Muscle of leg (tissue), 3 donors: ENCODE measurements at regions not wholly inside any gene's neighbourhood (a gene's known extent, or its start where the extent isn't known, plus 50 kb on each side); places are given as distances from the start of the nearest gene placed in this dataset.

Experiments used
- DNase-seq: peaks from one replicate; pipeline ENCODE4 v3.0.0; 2013
- H3K27ac ChIP-seq: one replicate; pipeline ENCODE4 v1.5.1; 2013; ENCODE audit warnings: mild to moderate bottlenecking, low read length, control low read depth
- H3K27me3 ChIP-seq: one replicate; pipeline ENCODE4 v1.6.1; 2013; ENCODE audit warnings: low read length; ENCODE audit not compliant: control insufficient read depth, insufficient read depth
- H3K36me3 ChIP-seq: one replicate; pipeline ENCODE4 v1.6.1; 2013; ENCODE audit warnings: low read length; ENCODE audit not compliant: control insufficient read depth, insufficient read depth
- H3K4me1 ChIP-seq: one replicate; pipeline ENCODE4 v1.6.1; 2013; ENCODE audit warnings: low read length; ENCODE audit not compliant: control insufficient read depth, insufficient read depth
- H3K4me3 ChIP-seq: one replicate; pipeline ENCODE4 v1.5.1; 2013; ENCODE audit warnings: low read length, control low read depth
- H3K9me3 ChIP-seq: replicated peaks from 2 replicates; pipeline ENCODE4 v1.6.1; 2013; ENCODE audit warnings: low read depth, low read length; ENCODE audit not compliant: control insufficient read depth
- WGBS: methylation state at CpG from one replicate; pipeline ENCODE4 v1.1.5; 2013; ENCODE audit warnings: missing lambda C conversion rate; ENCODE audit not compliant: insufficient coverage; 5-methylcytosine and 5-hydroxymethylcytosine counted together

DNA sequence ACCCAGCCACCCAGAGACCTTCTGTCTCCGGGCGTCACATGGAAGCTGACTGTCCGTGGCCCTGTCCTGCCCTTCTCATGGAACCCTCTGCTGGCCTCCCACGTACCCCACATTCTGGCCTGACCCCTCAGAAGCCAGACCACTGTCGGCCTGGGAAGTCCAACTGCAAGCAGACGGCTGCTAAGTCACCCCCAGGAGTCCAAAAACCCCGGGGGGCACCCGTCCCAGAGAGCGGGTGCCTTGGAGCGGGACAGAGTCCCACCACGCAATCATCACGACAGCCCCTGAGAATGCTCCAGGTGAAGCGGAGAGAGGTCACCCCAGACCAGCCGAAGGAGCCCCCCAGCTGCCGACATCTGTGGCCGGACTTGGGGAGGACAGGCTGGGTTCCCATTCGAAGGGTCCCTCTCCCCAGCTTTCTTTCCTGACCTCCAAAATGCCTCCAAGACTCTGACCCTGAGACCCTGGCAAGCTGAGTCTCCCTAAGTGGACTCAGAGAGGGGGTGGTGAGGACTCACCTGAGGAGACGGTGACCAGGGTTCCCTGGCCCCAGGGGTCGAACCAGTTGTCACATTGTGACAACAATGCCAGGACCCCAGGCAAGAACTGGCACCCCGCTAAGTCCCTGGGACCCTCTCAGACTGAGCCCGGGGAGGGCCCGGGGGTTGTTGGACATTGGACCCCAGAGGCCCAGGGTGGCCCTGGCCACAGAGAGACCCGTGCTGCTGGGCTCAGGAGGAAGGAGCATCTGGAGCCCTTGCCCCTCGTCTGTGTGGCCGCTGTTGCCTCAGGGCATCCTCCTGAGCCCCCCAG is 337.1 kb downstream of the TMEM121 start:
- no peaks in the 10 kb centered on the region for H3K4me1 ChIP-seq
- H3K36me3 ChIP-seq, result no peaks in the 10 kb centered on the region
- DNase-seq, result no peak
- WGBS, result 85% methylated on average over 19 of the region's 25 CpGs
- H3K4me3 ChIP-seq, result no peak overlapping the region
- no peaks in the 10 kb centered on the region for H3K27me3 ChIP-seq
- H3K27ac ChIP-seq, result no peak overlapping the region
- peaks cover 64% of the 10 kb centered on the region for H3K9me3 ChIP-seq

DNA sequence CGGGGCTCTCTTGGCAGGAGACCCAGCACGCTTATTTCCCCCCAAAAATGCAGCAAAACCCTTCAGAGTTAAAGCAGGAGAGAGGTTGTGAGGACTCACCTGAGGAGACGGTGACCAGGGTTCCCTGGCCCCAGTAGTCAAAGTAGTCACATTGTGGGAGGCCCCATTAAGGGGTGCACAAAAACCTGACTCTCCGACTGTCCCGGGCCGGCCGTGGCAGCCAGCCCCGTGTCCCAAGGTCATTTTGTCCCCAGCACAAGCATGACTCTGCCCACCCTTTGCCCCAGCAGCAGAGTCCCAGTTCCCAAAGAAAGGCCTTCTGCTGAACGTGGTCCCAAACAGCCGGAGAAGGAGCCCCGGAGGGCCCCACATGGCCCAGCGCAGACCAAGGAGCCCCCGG is 337.7 kb downstream of the TMEM121 start:
- Histone ChIP-seq H3K4me3 (no peak overlapping the region), H3K4me1 (no peaks in the 10 kb centered on the region), H3K27me3 (no peaks in the 10 kb centered on the region), H3K27ac (no peak overlapping the region), H3K9me3 (peaks cover 62% of the 10 kb centered on the region), H3K36me3 (no peaks in the 10 kb centered on the region)
- DNase-seq, result no peak
- 91% methylated on average over 9 of the region's 13 CpGs for WGBS

DNA sequence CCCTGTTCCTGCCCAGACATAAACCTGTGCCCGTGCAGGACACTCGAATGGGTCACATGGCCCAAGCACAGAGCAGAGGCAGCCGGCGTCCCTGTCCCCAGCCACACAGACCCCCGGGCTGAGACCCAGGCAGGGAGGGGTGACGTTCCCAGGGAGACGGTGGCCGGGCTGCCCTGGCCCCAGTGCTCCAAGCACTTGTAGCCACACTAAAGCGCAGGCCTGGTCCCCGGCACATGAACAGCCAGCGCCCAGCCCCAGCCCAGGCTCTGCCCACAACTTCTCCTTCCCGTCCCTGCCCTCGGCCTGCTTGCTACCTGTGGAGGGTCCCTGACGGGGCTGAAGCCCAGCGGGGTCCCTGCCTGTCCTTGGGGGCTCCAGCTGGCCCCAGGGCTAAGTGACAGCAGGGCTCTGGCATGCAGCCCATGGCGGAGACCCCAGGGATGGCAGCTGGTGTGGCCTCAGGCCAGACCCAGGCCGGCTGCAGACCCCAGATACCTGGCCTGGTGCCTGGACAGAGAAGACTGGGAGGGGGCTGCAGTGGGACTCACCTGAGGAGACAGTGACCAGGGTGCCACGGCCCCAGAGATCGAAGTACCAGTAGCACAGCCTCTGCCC is 338.4 kb downstream of the TMEM121 start:
- H3K4me1 ChIP-seq, result no peaks in the 10 kb centered on the region
- no peak overlapping the region for H3K27ac ChIP-seq
- no peaks in the 10 kb centered on the region for H3K36me3 ChIP-seq
- H3K4me3 ChIP-seq, result no peak overlapping the region
- H3K27me3 ChIP-seq, result no peaks in the 10 kb centered on the region
- 92% methylated on average over 17 of the region's 19 CpGs for WGBS
- H3K9me3 ChIP-seq, result peaks cover 58% of the 10 kb centered on the region
- no peak for DNase-seq

DNA sequence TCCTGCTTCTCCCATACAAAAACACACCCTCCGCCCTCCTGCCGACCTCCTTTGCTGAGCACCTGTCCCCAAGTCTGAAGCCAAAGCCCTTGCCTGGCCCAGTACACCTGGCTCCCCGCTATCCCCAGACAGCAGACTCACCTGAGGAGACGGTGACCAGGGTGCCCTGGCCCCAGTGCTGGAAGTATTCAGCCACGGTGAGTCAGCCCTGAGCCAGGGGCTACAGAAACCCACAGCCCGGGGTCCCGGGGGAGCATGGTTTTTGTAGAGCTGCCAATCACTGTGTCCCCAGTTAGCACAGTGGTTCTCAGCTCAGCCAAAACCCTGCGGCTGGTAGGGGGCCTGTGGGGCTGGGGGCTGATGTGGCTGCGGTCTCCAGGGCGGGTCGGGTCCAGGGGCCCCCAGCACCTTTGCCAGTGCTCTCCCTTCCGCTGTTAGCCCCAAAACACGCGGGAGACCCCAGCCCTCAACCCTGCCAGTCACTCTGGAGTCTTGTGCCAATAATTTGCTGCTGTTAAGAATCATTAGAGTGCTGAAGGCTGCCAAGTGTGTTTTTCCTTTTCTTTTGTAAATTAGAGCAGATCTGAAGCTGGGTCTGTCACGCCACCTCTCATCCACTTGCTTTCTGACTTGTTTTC is 339.0 kb downstream of the TMEM121 start:
- Histone ChIP-seq H3K27ac (no peak overlapping the region), H3K4me3 (no peak overlapping the region), H3K9me3 (peaks cover 54% of the 10 kb centered on the region), H3K4me1 (no peaks in the 10 kb centered on the region), H3K27me3 (no peaks in the 10 kb centered on the region), H3K36me3 (no peaks in the 10 kb centered on the region)
- no peak for DNase-seq
- WGBS, result 88% methylated on average over 8 of the region's 15 CpGs

DNA sequence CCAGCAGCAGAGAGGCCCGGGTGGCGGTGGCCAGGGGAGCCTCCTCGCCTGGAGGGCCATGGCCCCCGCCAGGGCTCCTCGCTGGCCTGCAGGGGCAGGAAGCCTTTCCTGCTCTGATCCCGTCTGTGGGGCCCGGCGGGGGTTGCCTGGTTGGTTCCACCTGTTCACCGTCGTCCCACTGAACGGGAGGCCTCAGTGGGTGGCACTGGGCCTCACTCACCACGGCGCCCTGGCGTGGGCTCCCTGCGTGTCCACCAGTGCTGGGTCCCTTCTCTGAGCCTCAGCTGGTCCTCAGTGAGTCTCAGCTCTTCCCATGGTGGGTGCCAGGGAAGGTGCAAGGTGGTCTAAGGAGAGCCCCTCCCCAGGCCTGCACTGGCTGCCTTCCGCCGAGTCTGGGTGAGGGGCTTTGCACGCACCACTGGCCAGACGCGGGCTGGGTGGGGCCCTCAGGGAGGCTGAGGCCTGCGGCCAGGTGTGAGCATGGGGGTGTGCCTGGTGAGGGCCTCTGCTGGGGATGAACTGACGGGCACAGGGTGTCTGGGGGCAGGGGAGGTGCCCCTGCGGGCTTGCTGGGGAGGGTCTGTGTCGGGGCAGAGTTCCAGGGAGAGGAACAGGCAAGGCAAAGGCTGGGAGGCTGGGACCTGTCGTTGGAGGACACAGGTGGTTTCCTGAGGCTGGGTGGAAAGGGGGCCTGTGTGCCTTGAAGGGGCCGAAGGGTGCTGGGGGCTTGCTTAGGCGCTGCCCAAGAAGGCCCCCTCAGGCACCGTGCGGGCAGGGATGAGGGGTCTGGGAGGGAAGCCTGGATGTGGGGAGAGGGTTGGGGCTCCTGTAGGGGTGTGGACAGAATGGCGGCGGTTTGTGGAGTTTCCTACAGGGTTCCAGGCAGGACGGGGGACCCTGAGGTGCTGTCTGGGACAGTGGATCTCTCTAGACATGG is 339.8 kb downstream of the TMEM121 start:
- no peak for DNase-seq
- H3K27me3 ChIP-seq, result no peaks in the 10 kb centered on the region
- WGBS, result 87% methylated on average over 32 of the region's 32 CpGs

DNA sequence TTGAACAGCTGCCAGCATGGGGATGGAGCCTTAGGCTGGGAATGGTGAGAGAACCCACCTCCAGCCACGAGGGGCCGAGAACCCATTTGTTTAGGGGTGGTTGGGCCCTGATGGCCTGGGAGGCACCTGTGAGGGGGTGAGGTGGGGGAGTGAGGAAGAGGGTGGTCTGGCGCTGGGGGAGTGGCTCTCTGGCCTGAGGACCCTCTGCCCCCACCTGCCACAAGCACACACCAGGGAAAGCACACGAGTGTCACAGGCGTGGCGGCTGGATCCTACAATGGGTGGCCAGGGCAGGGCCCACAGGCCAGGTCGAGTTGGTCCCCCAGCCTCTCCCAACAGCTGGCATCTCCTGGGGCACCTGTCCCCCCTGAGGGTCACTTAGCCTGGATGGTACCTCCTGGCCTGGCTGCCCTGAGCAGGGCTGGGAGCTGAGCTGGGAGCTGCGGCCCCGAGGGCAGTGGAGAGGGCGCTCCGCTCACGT is 340.5 kb downstream of the TMEM121 start:
- H3K9me3 ChIP-seq, result peaks cover 48% of the 10 kb centered on the region
- no peak overlapping the region for H3K4me3 ChIP-seq
- WGBS, result 80% methylated on average over 5 of the region's 12 CpGs

More for the DNA sequence above, 339.8 kb downstream of the TMEM121 start:
- H3K9me3 ChIP-seq, result peaks cover 50% of the 10 kb centered on the region
- no peak overlapping the region for H3K27ac ChIP-seq
- no peaks in the 10 kb centered on the region for H3K4me1 ChIP-seq
- H3K36me3 ChIP-seq, result no peaks in the 10 kb centered on the region
- H3K4me3 ChIP-seq, result no peak overlapping the region

DNA sequence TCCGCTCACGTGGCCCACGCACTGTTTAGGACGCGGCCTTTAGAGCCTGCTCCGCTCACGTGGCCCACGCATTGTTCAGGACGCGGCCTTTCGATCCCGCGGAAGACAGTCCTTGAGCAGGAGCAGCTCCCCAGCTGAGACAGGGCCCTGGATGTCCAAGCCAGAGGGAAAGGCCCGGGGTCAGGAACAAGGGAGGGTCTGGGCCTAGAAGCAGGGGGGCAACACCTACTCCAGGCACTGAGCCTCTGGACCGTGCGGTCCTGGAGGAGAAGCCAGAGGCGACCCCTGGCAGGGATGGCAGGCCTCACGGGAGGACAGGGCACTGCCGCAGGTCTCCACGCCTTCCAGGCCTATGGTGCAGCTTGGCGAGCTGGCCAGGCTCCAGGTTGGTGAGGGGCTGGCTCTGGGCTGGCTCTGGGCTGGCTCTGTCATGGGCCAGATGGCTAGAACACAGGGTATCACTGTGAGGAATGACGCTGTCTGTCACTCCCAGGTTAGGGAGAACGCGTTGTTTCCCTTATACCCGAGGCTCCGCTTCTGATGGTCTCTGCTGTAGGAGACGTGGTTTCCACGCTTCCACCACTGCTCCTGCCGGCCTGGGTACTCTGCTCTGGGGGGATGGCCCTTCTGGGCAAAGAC is 341.7 kb downstream of the TMEM121 start:
- H3K27ac ChIP-seq, result no peak overlapping the region
- H3K27me3 ChIP-seq, result no peaks in the 10 kb centered on the region
- no peak overlapping the region for H3K4me3 ChIP-seq
- no peaks in the 10 kb centered on the region for H3K36me3 ChIP-seq
- H3K4me1 ChIP-seq, result no peaks in the 10 kb centered on the region
- peaks cover 43% of the 10 kb centered on the region for H3K9me3 ChIP-seq
- WGBS, result 90% methylated on average over 24 of the region's 29 CpGs
- no peak for DNase-seq

More for the DNA sequence above, 340.5 kb downstream of the TMEM121 start:
- no peaks in the 10 kb centered on the region for H3K4me1 ChIP-seq
- no peak for DNase-seq
- no peaks in the 10 kb centered on the region for H3K36me3 ChIP-seq
- H3K27ac ChIP-seq, result no peak overlapping the region
- H3K27me3 ChIP-seq, result no peaks in the 10 kb centered on the region

DNA sequence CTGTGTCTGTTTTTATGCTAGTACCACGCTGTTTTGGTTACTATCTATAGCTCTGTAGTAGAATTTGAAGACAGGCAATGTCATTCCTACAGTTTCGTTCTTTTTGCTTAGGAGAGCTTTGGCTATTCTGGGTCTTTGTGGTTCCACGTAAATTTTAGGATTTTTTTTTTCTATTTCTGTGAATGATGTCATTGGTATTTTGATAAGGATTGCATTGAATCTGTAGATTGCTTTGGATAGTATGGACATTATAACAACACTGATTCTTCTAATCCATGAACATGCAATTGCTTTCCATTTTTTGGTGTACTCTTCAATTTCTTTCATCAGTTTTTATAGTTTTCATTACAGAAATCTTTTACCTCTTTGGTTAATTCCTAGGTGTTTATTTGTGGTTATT is 345.2 kb downstream of the TMEM121 start:
- Histone ChIP-seq H3K9me3 (peaks cover 14% of the 10 kb centered on the region), H3K27ac (no peak overlapping the region), H3K36me3 (no peaks in the 10 kb centered on the region), H3K4me3 (no peak overlapping the region), H3K4me1 (no peaks in the 10 kb centered on the region), H3K27me3 (no peaks in the 10 kb centered on the region)
- DNase-seq, result no peak
- 20% methylated on average over 1 of the region's 3 CpGs for WGBS

DNA sequence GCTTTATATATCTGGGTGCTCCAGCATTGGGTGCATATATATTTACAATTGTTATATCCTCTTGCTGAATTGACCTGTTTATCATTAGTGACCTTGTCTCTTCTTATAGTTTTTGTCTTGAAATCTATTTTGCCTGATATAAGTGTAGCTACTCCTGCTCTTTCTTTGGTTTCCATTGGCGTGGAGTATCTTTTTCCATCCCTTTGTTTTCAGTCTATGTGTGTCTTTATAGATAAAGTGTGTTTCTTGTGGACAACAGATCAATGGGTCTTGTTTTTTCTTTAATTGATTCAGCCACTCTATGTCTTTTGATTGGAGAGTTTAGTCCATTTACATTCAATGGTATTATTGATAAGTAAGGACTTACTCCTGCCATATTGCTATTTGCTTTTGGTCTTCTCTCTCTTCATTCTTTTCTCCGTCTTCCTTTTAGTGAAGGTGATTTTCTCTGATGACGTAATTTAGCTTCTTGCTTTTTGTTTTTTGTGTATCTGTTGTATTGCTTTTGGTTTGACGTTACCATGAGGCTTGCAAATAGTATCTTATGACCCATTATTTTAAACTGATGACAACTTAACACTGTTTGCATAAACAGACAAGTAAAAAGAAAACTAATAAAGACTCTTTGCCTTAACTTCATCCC is 347.6 kb downstream of the TMEM121 start:
- DNase-seq, result no peak
- no peak overlapping the region for H3K27ac ChIP-seq
- no peak overlapping the region for H3K4me3 ChIP-seq
- no peaks in the 10 kb centered on the region for H3K27me3 ChIP-seq
- H3K36me3 ChIP-seq, result no peaks in the 10 kb centered on the region
- no CpG with 5 or more reads among the region's 4 CpGs for WGBS
- no peaks in the 10 kb centered on the region for H3K4me1 ChIP-seq
- peaks cover 17% of the 10 kb centered on the region for H3K9me3 ChIP-seq
